Upper lobe of left lung (tissue), 4 donors: ENCODE measurements at regions not wholly inside any gene's neighbourhood (a gene's known extent, or its start where the extent isn't known, plus 50 kb on each side); places are given as distances from the start of the nearest gene placed in this dataset.

ENCODE experiments used
- POLR2A ChIP-seq, 4 donors: fragments of 450-650 bp; IDR thresholded peaks; one replicate each; pipeline ENCODE4 v1.5.1; 2016 to 2017; ENCODE audit warnings: antibody characterized with exemption in 4 of 4, mild to moderate bottlenecking in 2 of 4
- TF ChIP-seq, protein P1 (sequence below), 6 experiments: fragments of 450-650 bp in 4 of 6; fragments of 200-600 bp in 2 of 6; sonication (generic) in 2 of 6; IDR thresholded peaks; one replicate each; pipeline ENCODE4 v1.5.1; 2016 to 2019; ENCODE audit warnings: antibody characterized with exemption in 6 of 6

DNA sequence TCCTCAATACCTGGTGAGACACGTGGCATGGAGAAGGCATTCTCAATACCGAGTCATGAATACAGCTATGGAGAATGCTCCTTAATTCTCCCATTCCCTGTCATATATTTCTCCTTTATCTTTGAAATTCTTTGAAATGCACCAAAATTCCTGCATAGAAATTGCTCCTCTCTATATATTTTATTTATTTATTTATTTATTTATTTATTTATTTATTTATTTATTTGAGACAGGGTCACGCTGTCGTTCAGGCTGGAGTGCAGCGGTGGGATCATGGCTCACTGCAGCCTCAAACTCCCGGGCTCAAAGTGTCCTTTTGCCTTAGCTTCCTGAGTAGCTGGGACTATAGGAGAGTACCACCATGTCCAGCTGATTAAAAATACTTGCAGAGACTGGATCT lies 190.3 kb upstream of the MAF start:
- TF ChIP-seq POLR2A (IDR thresholded peaks at IDR 0.05), result no peak
- TF ChIP-seq, protein P1, sequence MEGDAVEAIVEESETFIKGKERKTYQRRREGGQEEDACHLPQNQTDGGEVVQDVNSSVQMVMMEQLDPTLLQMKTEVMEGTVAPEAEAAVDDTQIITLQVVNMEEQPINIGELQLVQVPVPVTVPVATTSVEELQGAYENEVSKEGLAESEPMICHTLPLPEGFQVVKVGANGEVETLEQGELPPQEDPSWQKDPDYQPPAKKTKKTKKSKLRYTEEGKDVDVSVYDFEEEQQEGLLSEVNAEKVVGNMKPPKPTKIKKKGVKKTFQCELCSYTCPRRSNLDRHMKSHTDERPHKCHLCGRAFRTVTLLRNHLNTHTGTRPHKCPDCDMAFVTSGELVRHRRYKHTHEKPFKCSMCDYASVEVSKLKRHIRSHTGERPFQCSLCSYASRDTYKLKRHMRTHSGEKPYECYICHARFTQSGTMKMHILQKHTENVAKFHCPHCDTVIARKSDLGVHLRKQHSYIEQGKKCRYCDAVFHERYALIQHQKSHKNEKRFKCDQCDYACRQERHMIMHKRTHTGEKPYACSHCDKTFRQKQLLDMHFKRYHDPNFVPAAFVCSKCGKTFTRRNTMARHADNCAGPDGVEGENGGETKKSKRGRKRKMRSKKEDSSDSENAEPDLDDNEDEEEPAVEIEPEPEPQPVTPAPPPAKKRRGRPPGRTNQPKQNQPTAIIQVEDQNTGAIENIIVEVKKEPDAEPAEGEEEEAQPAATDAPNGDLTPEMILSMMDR (IDR thresholded peaks at IDR 0.05), result no peak
